ENCODE measurements at regions not wholly inside any gene's neighbourhood (a gene's known extent, or its start where the extent isn't known, plus 50 kb on each side); places are given as distances from the start of the nearest gene placed in this dataset.

DNA sequence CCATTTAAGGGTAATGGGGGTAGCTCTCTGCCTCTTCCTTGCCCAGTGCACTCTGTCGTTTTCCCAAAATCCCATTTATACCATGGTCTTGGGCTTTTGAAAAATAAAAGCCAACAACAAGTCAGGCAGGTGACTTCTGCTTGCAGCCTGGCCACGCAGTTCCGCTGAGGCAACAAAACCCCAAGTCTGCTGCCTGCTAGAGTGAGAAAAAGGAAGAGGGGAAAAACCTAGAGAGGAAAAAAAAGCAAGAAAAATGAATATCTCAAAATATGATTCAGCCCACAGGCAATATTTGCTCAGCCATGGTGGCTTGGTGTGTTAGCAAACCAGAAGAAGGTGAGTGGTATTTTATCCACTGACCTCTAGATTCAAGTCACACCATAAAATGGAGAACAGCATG lies 148.2 kb upstream of the FSTL4 start:
- no peaks in the 10 kb centered on the region for H4K20me1 ChIP-seq (ENCODE audit: low read length)
- no peaks in the 10 kb centered on the region for H3K9me2 ChIP-seq (replicated peaks; ENCODE audit: low read length)
- H3K36me3 ChIP-seq (ENCODE audit: low read depth, low read length): no peaks in the 10 kb centered on the region
- intact Hi-C loops (cut with micrococcal nuclease): no loop called here
- ChIA-PET CTCF (no interaction called here), POLR2A (ENCODE audit: unreplicated experiment) (no interaction called here)
- DNase-seq: no peak
- H3K79me2 ChIP-seq (ENCODE audit: low read length): no peaks in the 10 kb centered on the region
- H3K9me3 ChIP-seq (ENCODE audit: low read length): no peaks in the 10 kb centered on the region
- BruUV-seq (replicated peaks): no TSS peak
- ATAC-seq: no peak
- H3K27me3 ChIP-seq (ENCODE audit: low read length): no peaks in the 10 kb centered on the region
- no peak overlapping the region for H2AFZ ChIP-seq (ENCODE audit: low read length)
- H3K4me3 ChIP-seq (ENCODE audit: low read length): no peak overlapping the region
- H3K9ac ChIP-seq (ENCODE audit: low read length): no peak overlapping the region
- H3K27ac ChIP-seq (ENCODE audit: low read length): no peak overlapping the region
- no peaks in the 10 kb centered on the region for H3F3A ChIP-seq (ENCODE audit: low read length, unreplicated experiment)
- no peaks in the 10 kb centered on the region for H3K4me1 ChIP-seq (ENCODE audit: insufficient read depth, low read length)
- H3K4me2 ChIP-seq (ENCODE audit: low read length): no peak overlapping the region
- TF ChIP-seq EZH2phosphoT487 (IDR thresholded peaks at IDR 0.05; ENCODE audit: borderline replicate concordance, low read length) (no peak), EZH2 (IDR thresholded peaks at IDR 0.05; ENCODE audit: low read length, unreplicated experiment) (no peak)
- TF ChIP-seq, protein P1, sequence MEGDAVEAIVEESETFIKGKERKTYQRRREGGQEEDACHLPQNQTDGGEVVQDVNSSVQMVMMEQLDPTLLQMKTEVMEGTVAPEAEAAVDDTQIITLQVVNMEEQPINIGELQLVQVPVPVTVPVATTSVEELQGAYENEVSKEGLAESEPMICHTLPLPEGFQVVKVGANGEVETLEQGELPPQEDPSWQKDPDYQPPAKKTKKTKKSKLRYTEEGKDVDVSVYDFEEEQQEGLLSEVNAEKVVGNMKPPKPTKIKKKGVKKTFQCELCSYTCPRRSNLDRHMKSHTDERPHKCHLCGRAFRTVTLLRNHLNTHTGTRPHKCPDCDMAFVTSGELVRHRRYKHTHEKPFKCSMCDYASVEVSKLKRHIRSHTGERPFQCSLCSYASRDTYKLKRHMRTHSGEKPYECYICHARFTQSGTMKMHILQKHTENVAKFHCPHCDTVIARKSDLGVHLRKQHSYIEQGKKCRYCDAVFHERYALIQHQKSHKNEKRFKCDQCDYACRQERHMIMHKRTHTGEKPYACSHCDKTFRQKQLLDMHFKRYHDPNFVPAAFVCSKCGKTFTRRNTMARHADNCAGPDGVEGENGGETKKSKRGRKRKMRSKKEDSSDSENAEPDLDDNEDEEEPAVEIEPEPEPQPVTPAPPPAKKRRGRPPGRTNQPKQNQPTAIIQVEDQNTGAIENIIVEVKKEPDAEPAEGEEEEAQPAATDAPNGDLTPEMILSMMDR (conservative IDR thresholded peaks at IDR 0.05; ENCODE audit: low read depth, low read length): no peak

DNA sequence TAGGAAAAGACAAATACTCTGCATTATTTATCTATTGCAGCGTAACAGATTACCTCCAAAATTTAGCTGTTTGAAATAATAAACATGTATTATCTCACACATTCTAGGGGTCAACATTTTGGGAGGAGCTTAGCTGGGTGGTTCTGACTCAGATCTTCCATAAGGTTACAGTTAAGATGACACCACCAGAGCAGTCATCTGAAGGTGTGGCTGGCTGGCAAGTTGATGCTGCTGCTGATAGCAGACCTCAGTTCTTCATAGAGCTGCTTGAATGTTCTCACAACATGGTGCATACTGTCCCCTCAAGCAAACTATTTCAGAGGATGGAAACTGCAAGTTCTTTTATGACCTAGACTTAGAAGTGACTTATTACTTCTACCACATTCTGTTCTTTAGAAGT lies 146.3 kb upstream of the FSTL4 start:
- CTCF ChIA-PET: no interaction called here
- H4K20me1 ChIP-seq (ENCODE audit: low read length): no peaks in the 10 kb centered on the region
- H3K9me3 ChIP-seq (ENCODE audit: low read length): no peaks in the 10 kb centered on the region
- no peak overlapping the region for H2AFZ ChIP-seq (ENCODE audit: low read length)
- no peak overlapping the region for H3K27ac ChIP-seq (ENCODE audit: low read length)
- ATAC-seq (no peak), DNase-seq (peak; percentile 5)
- H3K36me3 ChIP-seq (ENCODE audit: low read depth, low read length): no peaks in the 10 kb centered on the region
- no TSS peak for BruUV-seq (replicated peaks)
- POLR2A ChIA-PET (ENCODE audit: unreplicated experiment): no interaction called here
- no peaks in the 10 kb centered on the region for H3K9me2 ChIP-seq (replicated peaks; ENCODE audit: low read length)
- intact Hi-C loops (cut with micrococcal nuclease): no loop called here
- no peak overlapping the region for H3K4me3 ChIP-seq (ENCODE audit: low read length)
- H3K27me3 ChIP-seq (ENCODE audit: low read length): no peaks in the 10 kb centered on the region
- peaks cover 5% of the 10 kb centered on the region for H3F3A ChIP-seq (ENCODE audit: low read length, unreplicated experiment)
- TF ChIP-seq, protein P1 (conservative IDR thresholded peaks at IDR 0.05; ENCODE audit: low read depth, low read length): no peak
- TF ChIP-seq EZH2phosphoT487 (IDR thresholded peaks at IDR 0.05; ENCODE audit: borderline replicate concordance, low read length) (no peak), EZH2 (IDR thresholded peaks at IDR 0.05; ENCODE audit: low read length, unreplicated experiment) (no peak)
- no peak overlapping the region for H3K4me2 ChIP-seq (ENCODE audit: low read length)
- no peak overlapping the region for H3K9ac ChIP-seq (ENCODE audit: low read length)
- no peaks in the 10 kb centered on the region for H3K79me2 ChIP-seq (ENCODE audit: low read length)
- peaks cover 11% of the 10 kb centered on the region for H3K4me1 ChIP-seq (ENCODE audit: insufficient read depth, low read length)

- CTCF ChIA-PET: no interaction called here
- TF ChIP-seq, protein P1 (conservative IDR thresholded peaks at IDR 0.05; ENCODE audit: low read depth, low read length): no peak
- no peak for TF ChIP-seq EZH2 (IDR thresholded peaks at IDR 0.05; ENCODE audit: low read length, unreplicated experiment)
- Histone ChIP-seq H3K36me3 (ENCODE audit: low read depth, low read length) (no peaks in the 10 kb centered on the region), H2AFZ (ENCODE audit: low read length) (no peak overlapping the region), H3K4me1 (ENCODE audit: insufficient read depth, low read length) (peaks cover 17% of the 10 kb centered on the region), H3K27ac (ENCODE audit: low read length) (no peak overlapping the region), H3K79me2 (ENCODE audit: low read length) (no peaks in the 10 kb centered on the region), H3K27me3 (ENCODE audit: low read length) (no peaks in the 10 kb centered on the region), H4K20me1 (ENCODE audit: low read length) (no peaks in the 10 kb centered on the region), H3K9ac (ENCODE audit: low read length) (no peak overlapping the region), H3K9me2 (replicated peaks; ENCODE audit: low read length) (no peaks in the 10 kb centered on the region), H3K9me3 (ENCODE audit: low read length) (no peaks in the 10 kb centered on the region), H3K4me2 (ENCODE audit: low read length) (no peak overlapping the region), H3K4me3 (ENCODE audit: low read length) (no peak overlapping the region), H3F3A (ENCODE audit: low read length, unreplicated experiment) (peaks cover 5% of the 10 kb centered on the region)
- no peak for DNase-seq
- no peak for ATAC-seq
- intact Hi-C loops (cut with micrococcal nuclease): no loop called here
- POLR2A ChIA-PET (ENCODE audit: unreplicated experiment): no interaction called here
- BruUV-seq (replicated peaks): no TSS peak
Measured at GRCh38 chr5:133757396-133757945, 145.1 kb upstream of the FSTL4 start.

Measured in PC-3 (cell line).